ENCODE measurements at regions not wholly inside any gene's neighbourhood (a gene's known extent, or its start where the extent isn't known, plus 50 kb on each side); places are given as distances from the start of the nearest gene placed in this dataset.
"Not testable (repeated sequence)": the region's sequence is repeated elsewhere in the genome, so short reads cannot be mapped to it uniquely, and the experiment has no call there.

DNA sequence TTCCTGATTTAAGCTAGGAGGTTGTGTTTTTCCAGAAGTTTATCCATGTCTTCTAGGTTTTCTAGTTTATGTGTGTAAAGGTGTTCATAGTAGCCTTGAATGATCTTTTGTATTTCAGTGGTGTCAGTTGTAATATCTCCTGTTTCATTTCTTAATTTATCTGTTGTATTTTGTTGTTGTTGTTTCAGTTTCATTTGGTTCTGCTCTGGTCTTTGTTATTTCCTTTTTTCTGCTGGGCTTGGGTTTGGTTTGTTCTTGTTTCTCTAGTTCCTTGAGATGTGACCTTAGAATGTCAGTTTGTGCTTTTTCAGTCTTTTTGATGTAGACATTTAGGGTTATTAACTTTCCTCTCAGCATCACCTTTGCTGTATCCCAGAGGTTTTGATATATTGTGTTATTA lies 62.8 kb downstream of the SCP2D1 start:
- in situ Hi-C loops (cut with MboI; ENCODE audit: low pct_unique_long_range_greater_than_20kb, low sequenced_read_pairs); DNase-seq: not testable (repeated sequence)

DNA sequence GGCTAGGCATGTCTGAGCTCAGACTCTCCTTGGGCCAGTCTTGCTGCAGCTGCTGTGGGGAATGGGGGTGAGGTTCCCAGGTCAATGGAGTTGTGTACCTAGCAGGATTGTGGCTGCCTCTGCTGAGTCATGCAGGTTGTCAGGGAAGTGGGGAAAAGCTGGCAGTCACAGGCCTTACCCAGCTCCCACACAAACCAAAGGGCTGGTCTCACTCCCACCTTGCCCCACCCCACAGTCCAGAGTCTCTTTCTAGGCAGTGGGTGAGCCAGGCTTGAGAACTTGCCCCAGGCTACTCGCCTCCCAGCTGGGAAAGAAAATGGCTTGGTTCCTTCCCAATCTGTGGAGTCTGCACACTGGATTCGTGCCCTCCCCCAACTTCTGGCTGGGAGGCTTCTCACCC lies 65.7 kb downstream of the SCP2D1 start:
- in situ Hi-C loops (cut with MboI; ENCODE audit: low pct_unique_long_range_greater_than_20kb, low sequenced_read_pairs): no loop called here
- no peak for DNase-seq

DNA sequence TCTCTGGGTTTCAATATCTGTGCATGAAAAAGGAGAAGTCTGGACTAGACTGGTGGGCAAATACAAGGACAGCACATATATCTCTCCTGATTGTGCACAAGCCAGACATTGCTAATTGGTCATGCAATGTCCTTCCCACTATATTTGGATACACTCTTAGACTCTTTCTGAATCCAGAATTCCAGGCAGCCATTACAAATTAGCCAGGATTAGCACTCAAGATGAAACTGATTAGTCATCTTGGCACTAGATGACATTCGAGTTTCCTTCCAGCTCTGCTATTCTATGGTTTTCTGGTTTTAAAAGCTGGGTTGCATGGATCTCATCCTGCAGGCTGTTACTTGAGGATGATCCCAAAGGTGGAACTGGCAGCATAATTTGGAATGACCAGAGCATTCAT lies 73.2 kb downstream of the SCP2D1 start:
- no peak for DNase-seq
- in situ Hi-C loops (cut with MboI; ENCODE audit: low pct_unique_long_range_greater_than_20kb, low sequenced_read_pairs): no loop called here

DNA sequence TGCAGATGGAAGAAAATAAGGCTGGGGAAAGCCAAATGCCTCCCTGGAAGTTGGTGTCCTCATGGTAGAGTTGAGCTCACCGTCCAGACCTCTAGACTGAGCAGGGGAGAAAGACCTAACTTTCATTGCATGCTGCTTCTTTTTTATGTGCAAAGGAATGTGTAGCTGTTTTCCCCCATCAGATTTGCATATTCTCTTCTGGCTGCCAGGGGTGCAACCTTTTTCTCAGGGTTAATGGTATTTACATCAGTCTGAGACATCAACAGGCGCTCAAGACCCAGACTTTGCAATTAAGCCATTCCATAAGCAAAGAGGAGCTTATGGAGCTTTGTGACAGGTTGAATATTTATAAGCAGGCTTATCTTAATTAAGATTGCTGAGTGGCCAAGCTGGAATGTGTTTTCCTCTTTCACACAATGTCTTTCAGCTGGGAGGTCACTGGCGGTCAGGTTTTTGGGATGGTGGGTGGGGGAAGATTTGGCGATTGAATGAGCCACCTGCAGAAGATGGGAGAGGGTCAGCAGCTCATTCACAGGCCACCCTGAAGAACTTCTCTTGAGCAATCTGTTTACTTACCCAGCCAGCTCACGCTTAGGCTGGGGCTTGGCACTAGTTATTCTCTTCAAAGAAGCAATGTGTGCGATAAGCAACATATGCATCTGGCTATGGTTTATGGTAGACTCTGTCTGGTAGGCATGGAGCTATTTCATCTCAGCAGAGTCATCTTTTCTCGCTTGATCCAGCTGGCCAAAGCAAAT lies 88.6 kb downstream of the SCP2D1 start:
- in situ Hi-C loops (cut with MboI; ENCODE audit: low pct_unique_long_range_greater_than_20kb, low sequenced_read_pairs): no loop called here
- DNase-seq: no peak

DNA sequence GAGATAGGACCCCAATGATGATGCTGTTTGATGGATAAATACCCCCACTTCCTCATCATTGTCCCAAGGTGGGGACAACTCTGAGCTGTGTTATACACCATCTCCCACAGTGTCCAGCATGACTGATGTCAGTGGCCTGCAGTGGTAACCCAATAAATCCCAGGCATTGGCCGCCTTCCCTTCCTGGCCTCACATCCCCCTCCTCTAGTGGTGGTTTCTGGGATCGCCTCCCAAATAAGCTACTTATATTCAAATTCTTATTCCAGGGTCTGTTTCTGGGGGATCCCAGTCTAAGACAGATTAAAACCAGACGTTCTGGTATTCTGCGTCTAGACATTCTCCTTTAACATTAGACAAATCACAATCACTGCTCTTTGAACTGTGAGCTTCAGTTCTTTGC lies 90.6 kb downstream of the SCP2D1 start:
- in situ Hi-C loops (cut with MboI; ENCODE audit: low pct_unique_long_range_greater_than_20kb, low sequenced_read_pairs): no loop called here
- no peak for DNase-seq

DNA sequence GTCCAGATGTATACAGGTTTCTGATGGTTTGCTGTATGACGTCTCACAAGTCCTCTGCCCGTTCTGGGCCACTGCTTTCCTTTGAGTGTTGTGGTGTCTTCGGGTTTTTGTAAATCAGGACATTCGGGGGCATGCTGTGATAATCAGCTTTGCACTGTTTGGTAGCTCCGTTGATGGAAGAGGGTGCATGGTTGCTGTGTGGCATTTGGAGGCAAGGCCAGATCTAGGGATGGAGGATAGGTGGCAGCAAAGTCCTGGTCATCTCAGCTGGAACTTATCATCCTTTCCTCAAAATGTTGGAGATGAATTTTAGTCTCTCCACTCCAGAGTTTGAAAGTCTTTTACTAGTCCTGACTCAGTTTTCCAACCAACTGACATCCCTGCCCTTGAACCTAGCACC lies 91.0 kb downstream of the SCP2D1 start:
- in situ Hi-C loops (cut with MboI; ENCODE audit: low pct_unique_long_range_greater_than_20kb, low sequenced_read_pairs): no loop called here

DNA sequence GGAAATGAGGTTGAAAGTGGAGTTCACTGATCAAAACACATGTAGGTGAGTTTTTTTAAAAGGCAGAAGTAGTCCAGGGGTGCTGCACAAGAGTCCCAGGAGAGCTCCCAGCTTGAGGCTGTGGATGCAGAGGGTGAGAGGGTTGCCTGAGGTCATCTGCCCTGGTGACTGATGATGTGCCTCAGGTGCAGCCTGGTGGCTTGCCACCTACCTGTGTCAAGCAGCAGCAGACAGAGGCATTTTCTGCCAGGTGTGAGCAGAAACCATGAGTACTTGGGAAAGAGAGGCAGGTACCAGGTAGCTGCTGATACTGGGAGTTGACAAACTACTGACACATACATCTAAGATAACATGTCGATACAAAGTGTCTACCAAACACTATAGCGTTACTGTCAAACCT lies 92.5 kb downstream of the SCP2D1 start:
- no peak for DNase-seq
- in situ Hi-C loops (cut with MboI; ENCODE audit: low pct_unique_long_range_greater_than_20kb, low sequenced_read_pairs): no loop called here

More for the DNA sequence above, 91.0 kb downstream of the SCP2D1 start:
- DNase-seq: no peak

DNA sequence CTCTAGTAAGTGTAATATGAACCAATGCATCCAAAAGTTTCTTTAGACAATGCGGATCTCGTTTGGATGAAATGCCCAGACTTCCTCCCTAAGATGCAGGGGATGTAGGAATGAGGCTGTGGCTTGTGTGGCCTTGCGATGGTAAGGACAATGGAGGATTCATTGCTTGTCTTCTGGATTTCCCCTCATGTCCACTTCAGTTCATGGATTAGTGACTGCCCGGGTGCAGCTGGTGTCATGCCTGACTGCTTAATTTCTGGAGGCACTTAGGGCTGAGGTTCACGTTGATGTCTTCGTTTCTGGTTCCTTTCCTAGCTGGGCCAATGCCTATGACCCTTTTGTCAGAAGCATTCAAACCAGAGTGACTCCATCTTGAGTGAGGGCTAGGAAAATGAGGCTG lies 93.8 kb downstream of the SCP2D1 start:
- DNase-seq: no peak
- in situ Hi-C loops (cut with MboI; ENCODE audit: low pct_unique_long_range_greater_than_20kb, low sequenced_read_pairs): no loop called here

DNA sequence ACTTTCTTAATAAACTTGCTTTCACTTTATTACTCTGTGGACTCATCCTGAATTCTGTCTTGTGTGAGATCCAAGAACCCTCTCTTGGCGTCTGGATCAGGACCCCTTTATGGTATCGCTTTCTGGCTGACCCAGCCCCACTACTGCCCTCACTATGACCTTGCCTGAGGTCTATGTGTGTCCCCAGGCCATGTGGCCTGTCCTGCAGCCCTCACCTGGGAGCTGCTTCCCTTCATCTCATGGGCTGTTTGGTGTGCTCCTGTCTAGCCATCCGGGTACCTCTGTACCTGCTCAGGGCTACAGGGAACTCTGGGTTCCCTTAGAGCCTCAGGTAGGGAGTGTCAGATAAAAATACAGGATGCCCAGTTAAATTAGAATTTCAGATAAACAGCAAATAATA lies 94.5 kb downstream of the SCP2D1 start:
- in situ Hi-C loops (cut with MboI; ENCODE audit: low pct_unique_long_range_greater_than_20kb, low sequenced_read_pairs): no loop called here
- no peak for DNase-seq

DNA sequence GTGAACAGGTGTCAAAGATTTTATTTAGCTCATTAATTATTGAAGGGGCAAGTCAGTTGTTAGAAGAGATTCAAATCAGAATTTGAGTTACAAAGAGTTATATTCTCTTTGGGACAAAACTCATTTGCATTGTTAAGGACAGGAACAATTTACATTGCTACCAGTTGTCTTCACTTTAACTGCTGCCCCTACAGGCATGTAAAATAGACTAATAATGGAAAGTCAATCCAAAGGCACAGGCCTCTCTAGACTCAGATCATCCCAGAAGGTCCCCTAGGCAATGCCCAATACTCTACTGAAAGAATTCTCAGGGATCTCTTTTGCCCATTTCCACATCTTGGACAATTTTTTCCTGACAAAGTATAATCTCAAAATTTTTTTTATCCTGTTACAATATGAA lies 95.7 kb downstream of the SCP2D1 start:
- in situ Hi-C loops (cut with MboI; ENCODE audit: low pct_unique_long_range_greater_than_20kb, low sequenced_read_pairs): no loop called here
- DNase-seq: no peak

DNA sequence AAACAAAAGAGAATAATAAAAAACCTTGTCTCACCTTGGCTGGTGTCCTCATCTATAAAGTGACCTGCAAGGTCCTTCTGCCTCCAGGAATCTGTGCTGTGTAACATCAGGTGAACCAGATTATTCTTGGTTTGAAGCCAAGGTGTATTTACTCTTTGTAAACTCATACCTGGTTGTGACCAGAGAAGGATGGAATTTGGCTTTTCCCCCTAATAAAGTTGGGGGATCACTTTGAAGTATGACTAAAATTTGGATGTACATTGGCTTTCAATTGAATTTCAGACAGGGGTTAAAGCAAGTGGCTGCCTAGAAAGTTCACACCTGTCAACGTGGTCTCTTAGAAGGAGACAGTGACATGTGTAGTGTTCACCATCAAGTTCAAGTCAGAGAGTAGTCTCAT lies 100.1 kb downstream of the SCP2D1 start:
- DNase-seq: no peak
- in situ Hi-C loops (cut with MboI; ENCODE audit: low pct_unique_long_range_greater_than_20kb, low sequenced_read_pairs): no loop called here

DNA sequence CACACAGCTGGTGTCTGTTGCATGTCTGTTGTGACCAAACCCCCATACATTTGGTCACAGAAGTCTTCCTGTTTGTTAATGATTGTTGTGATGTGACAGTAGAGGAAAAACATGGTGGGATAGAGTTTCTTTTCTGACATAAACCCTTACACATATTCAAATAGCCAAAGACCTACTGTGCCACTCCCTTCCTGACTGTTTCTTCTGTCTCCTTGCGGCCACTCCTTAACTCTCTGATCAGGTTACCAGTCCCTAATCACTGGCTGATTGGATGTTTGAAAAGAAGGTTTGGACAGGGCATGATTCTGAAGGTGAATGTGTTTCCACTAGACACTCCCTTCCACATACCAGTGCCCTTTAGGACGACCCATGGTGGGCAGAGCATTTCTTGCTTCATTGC lies 101.2 kb downstream of the SCP2D1 start:
- DNase-seq: no peak
- in situ Hi-C loops (cut with MboI; ENCODE audit: low pct_unique_long_range_greater_than_20kb, low sequenced_read_pairs): no loop called here

DNA sequence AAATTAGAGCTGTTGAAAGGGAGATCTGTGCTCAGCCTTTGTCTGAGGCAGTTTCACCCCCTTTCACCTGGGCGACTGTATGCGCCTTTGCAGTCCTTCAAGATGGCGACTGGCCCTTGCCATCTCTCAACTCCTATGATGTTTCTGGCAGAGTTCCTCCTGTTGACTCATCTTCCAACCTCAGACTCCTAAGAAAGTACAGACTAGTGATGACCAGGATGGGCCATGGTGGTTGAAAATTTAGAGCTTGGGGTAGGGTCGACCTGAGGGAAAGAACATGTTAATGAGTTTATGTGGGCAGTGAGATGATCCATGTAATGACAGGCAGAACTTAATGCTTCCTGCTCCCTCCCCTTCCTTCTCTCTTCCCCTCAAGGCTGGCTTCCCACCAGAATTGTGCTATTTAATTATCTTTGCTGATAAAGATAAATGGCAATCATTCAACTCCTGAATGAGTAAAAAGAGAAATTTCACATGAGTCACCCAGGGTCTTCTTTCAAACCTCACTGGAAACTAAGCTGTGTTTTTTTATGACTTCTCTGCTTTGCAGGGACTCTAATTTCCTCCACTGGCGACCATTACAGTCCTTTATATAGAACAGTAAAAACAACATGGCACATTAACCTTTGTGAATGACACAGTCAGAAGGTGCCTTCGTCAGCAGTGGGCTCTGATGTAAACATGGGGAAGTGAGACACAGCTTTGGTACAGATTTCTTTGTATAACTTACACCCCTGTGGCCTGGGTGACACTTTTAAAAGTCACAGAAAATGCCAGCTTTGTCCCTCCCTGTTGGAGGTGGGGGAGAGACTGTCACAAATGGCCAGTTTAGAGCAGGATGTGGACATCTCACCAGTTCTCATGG lies 103.5 kb downstream of the SCP2D1 start:
- in situ Hi-C loops (cut with MboI; ENCODE audit: low pct_unique_long_range_greater_than_20kb, low sequenced_read_pairs): no loop called here
- DNase-seq: no peak

DNA sequence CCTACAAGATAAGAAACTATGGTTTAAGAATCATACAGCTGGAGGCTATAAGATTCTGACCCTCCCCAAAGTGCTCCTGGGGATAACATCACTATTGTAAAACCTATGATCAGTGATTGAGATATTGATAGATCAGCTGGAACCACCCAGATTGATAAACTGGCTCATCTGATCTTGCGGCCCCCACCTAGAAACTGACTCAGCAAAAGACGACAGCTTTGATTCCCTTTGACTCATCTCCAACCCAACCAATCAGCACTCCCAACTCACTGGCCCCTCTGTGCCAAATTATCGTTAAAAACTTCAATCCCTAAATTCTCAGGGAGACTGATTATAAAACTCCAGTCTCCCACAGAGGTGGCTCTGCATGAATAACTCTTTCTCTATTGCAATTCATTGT lies 106.4 kb downstream of the SCP2D1 start:
- DNase-seq: no peak
- in situ Hi-C loops (cut with MboI; ENCODE audit: low pct_unique_long_range_greater_than_20kb, low sequenced_read_pairs): no loop called here

DNA sequence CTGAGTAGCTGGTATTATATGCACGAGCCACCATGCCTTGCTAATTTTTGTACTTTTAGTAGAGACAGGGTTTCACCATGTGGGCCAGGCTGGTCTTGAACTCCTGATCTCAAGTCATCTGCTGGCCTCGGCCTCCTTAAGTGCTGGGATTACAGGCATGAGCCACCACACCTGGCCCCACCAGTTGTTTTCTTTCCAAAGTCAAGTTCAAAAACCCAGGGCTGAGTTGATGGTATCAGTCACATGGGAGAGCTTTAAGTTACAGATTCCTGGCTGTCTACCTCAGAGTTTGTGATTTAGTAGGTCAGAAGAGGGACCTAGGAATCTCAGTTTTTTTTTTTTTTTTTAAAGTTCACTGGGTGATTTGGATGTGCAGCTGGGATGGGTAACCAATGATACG lies 107.7 kb downstream of the SCP2D1 start:
- DNase-seq: no peak
- in situ Hi-C loops (cut with MboI; ENCODE audit: low pct_unique_long_range_greater_than_20kb, low sequenced_read_pairs): no loop called here

DNA sequence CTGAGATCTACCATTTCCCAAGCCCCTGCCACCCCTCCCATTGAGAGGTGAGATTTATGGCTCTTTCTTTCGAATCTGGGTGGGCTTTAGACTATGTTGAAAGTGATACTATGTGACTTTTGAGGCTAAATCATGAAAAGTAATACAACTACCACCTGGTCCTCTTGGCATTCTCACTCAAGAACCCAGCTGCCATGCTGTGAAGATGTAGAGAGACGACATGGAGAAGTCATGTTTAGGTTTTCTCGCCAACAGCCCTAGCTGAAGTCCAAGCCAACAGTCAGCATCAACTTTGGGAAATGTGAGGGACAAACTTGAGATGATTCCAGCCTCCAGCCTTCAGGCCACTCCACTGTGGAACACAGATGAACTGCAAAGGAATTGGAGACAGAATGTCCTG lies 108.7 kb downstream of the SCP2D1 start:
- no peak for DNase-seq
- in situ Hi-C loops (cut with MboI; ENCODE audit: low pct_unique_long_range_greater_than_20kb, low sequenced_read_pairs): no loop called here

DNA sequence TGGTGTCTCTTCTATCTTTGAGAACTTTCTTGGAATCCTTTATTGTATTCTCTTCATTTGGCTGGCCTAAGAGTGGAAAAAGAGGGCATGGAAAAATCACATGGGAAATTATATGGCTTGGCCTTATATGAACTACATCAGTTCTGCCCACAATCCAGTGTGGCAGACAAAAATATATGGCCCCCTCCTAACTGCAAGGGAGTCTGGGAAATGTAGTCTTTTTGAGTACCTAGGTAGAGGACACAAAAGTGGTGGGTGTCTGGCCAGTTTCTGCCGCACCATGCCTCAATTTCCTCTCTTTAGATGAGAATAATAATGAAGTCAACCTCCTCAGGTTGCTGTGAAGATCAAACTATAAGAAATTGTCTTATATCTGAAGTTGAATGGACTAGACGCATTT lies 109.3 kb downstream of the SCP2D1 start:
- DNase-seq: no peak
- in situ Hi-C loops (cut with MboI; ENCODE audit: low pct_unique_long_range_greater_than_20kb, low sequenced_read_pairs): no loop called here

DNA sequence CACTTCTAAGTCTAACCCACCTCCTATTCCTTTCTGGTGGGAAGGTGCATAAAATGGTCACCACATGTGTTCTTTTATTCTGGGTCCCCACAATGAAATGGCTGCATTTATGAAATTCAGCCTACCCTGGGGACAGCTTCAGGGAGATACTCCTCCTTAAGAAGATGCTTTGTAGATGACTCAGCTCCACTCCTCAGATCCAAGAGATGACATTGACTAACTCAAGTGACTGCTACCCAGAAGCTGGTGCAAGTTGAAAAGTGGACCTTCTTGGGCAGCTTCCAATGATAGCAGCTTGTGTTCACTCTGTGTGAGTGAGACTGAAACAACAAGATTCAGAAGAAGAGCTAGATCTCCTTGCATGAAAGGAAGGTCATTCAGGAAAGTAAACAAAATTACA lies 113.4 kb downstream of the SCP2D1 start:
- in situ Hi-C loops (cut with MboI; ENCODE audit: low pct_unique_long_range_greater_than_20kb, low sequenced_read_pairs): no loop called here

DNA sequence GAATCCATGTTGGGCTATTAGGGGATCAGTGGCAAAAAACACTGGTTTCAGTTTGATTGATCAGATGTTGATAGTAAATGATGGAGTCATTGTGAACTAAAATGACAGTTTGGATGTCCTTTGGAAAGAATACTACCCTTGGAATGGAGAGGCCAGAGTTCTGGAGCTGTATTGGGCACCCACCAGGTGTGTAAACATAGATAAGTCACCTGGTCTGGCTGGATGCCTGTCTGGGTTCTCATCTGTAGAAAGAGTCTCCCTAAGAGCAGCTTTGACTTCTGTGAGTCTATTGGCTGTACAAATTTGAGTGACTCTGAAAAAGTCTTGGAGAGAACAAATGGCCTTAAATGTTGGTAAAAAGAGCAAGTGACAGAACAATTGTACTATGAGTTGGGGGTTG lies 115.0 kb downstream of the SCP2D1 start:
- in situ Hi-C loops (cut with MboI; ENCODE audit: low pct_unique_long_range_greater_than_20kb, low sequenced_read_pairs): no loop called here
- DNase-seq: no peak

More for the DNA sequence above, 113.4 kb downstream of the SCP2D1 start:
- no peak for DNase-seq

DNA sequence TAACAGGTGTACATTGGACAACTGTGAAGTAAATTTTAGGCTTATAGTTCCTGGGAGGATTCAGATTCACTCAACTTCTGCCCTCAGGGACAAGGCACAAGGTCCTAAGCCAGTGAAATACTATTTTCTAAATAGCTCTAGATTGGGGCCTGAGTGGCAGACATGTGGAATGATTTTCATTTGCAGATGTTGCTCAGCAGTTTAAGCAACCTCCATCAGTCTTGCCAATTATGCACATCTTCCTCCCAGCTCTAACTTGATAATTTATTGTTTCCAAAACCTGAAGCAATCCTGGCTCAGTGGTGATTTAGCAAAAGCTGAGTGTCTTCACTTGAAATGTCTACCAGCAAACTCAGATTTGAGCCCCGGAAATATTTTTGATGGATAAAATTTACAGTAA lies 116.2 kb downstream of the SCP2D1 start:
- in situ Hi-C loops (cut with MboI; ENCODE audit: low pct_unique_long_range_greater_than_20kb, low sequenced_read_pairs): no loop called here

DNA sequence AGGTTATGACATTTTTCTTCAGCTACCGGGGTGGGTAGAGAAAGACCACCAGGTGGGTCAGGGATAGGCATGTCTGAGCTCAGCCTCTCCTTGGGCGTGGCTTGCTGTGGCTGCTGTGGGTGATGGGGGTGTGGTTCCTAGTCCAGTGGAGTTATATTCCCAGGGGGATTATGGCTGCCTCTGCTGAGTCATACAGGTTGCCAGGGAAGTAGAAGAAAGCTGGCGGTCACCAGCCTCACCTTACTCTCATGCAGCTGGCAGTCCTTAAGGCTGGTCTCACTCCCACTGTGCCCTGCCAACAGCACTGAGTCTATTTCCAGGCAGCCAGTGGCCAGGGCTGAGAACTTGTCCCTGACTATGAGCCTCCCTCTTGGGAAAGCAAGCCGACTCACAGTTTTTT lies 130.0 kb downstream of the SCP2D1 start:
- in situ Hi-C loops (cut with MboI; ENCODE audit: low pct_unique_long_range_greater_than_20kb, low sequenced_read_pairs): no loop called here
- DNase-seq: no peak

More for the DNA sequence above, 116.2 kb downstream of the SCP2D1 start:
- no peak for DNase-seq

Measured in KBM-7 (cell line).